Psoas muscle (tissue), 7 donors: ENCODE measurements at regions not wholly inside any gene's neighbourhood (a gene's known extent, or its start where the extent isn't known, plus 50 kb on each side); places are given as distances from the start of the nearest gene placed in this dataset.

ENCODE experiments used
- ATAC-seq, 4 donors: fragments of 200-7000 bp; cut with Tn5 transposase; one replicate each; pipeline ENCODE4 v1.9.1; 2020; ENCODE audit warnings: moderate library complexity in 3 of 4, mild to moderate bottlenecking in 2 of 4
- DNase-seq, 2 donors: peaks; one replicate each; pipeline ENCODE4 v3.0.0-alpha.2; 2020
- H3K27ac ChIP-seq: fragments of 200-600 bp; one replicate; pipeline ENCODE4 v1.8.0; 2022
- H3K27me3 ChIP-seq, 3 donors: fragments of 200-600 bp in 1 of 3; one replicate each; pipeline versions ENCODE4 v1.6.1 to v1.8.0; 2013 to 2022; ENCODE audit warnings: low read length in 2 of 3, mild to moderate bottlenecking in 2 of 3, moderate library complexity in 1 of 3; ENCODE audit not compliant: insufficient read depth in 3 of 3
- H3K36me3 ChIP-seq, 2 donors: fragments of 200-600 bp in 1 of 2; one replicate each; pipeline versions ENCODE4 v1.6.1 to v1.8.0; 2013 to 2022; ENCODE audit warnings: low read depth in 1 of 2, mild to moderate bottlenecking in 1 of 2, moderate library complexity in 1 of 2; ENCODE audit not compliant: insufficient read depth in 1 of 2
- H3K4me1 ChIP-seq: fragments of 200-600 bp; one replicate; pipeline ENCODE4 v1.8.0; 2022
- H3K4me3 ChIP-seq: fragments of 200-600 bp; one replicate; pipeline ENCODE4 v1.8.0; 2022; ENCODE audit warnings: mild to moderate bottlenecking
- H3K9me3 ChIP-seq: fragments of 200-600 bp; one replicate; pipeline ENCODE4 v1.8.0; 2022
- CTCF ChIP-seq: fragments of 200-600 bp; IDR thresholded peaks from one replicate; pipeline ENCODE4 v1.8.0; 2022; ENCODE audit warnings: antibody characterized with exemption
- WGBS, 3 donors: extraction: QIAGEN DNeasy Blood & Tissue Kit; methylation state at CpG; one replicate each; pipeline versions ENCODE4 v1.1.6 to v1.1.7; 2013; 5-methylcytosine and 5-hydroxymethylcytosine counted together
- intact Hi-C, 2 donors: fragments of 100-400 bp; cut with DNase I; formaldehyde crosslinking; loops; one replicate each; pipeline versions ENCODE4 v1.11.0 to v1.14.2; 2022
- donor health status: healthy with polysubstance abuse.
- donor health status: DM: no; HTN: no; CAD: no; lungs with moderate emphysema.
- donor health status: Bipolar disorder and iron deficiency.
- donor health status: healthy.
- donor health status: DM: yes; HTN: yes; CAD: no.
- donor health status: DM: no; HTN: no; CAD: no.
- donor health status: DM: yes; HTN: yes; CAD: no.

GRCh38 chr12:97408363-97408762, 54.2 kb upstream of the RMST start:
- WGBS, 3 donors, result 65 to 98% (median 96%) methylated on average over 3 of the region's 3 CpGs
- ATAC-seq, result no peak
- no peaks in the 10 kb centered on the region for H3K36me3 ChIP-seq
- H3K27me3 ChIP-seq, result no peaks in the 10 kb centered on the region
- no peak for DNase-seq
- H3K4me1 ChIP-seq, result no peaks in the 10 kb centered on the region
- H3K9me3 ChIP-seq, result no peaks in the 10 kb centered on the region
- intact Hi-C loops, result no loop called here
- no peak overlapping the region for H3K27ac ChIP-seq
- H3K4me3 ChIP-seq, result no peak overlapping the region
- TF ChIP-seq CTCF, result no peak

DNA sequence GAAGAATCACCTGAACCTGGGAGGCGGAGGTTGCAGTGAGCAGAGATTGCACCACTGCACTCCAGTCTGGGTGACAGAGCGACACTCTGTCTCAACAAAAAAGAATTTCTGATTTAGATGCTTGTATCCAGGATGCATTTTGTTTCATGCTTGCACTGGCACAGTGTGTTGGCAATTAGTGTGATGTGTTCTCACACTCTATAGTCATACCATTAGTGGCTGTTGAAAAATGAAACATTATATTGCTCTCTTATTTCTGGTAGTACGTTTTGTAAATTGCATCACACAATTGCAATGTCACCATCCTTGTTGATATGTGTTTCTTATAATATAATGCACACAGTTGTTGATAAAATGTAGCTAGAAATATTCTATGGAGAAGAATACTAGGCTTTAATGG, 51.3 kb upstream of the RMST start:
- intact Hi-C loops, result no loop called here
- ATAC-seq (no peak), DNase-seq (no peak)
- WGBS, 3 donors, result 71 to 75% (median 72%) methylated on average over 3 of the region's 3 CpGs
- Histone ChIP-seq H3K27me3 (no peaks in the 10 kb centered on the region), H3K4me1 (no peaks in the 10 kb centered on the region), H3K4me3 (no peak overlapping the region), H3K9me3 (no peaks in the 10 kb centered on the region), H3K27ac (no peak overlapping the region), H3K36me3 (no peaks in the 10 kb centered on the region)
- TF ChIP-seq CTCF, result no peak
